HG03460 (cell line): ENCODE measurements at regions not wholly inside any gene's neighbourhood (a gene's known extent, or its start where the extent isn't known, plus 50 kb on each side); places are given as distances from the start of the nearest gene placed in this dataset.

Source experiments
- ATAC-seq: cut with Tn5 transposase; IDR thresholded peaks from one replicate; pipeline ENCODE4 v1.9.1; 2021; ENCODE audit not compliant: unreplicated experiment

- ATAC-seq = no peak
These were observed 448.7 kb upstream of the JARID2 start for GRCh38 chr6:14796974-14797762.

DNA sequence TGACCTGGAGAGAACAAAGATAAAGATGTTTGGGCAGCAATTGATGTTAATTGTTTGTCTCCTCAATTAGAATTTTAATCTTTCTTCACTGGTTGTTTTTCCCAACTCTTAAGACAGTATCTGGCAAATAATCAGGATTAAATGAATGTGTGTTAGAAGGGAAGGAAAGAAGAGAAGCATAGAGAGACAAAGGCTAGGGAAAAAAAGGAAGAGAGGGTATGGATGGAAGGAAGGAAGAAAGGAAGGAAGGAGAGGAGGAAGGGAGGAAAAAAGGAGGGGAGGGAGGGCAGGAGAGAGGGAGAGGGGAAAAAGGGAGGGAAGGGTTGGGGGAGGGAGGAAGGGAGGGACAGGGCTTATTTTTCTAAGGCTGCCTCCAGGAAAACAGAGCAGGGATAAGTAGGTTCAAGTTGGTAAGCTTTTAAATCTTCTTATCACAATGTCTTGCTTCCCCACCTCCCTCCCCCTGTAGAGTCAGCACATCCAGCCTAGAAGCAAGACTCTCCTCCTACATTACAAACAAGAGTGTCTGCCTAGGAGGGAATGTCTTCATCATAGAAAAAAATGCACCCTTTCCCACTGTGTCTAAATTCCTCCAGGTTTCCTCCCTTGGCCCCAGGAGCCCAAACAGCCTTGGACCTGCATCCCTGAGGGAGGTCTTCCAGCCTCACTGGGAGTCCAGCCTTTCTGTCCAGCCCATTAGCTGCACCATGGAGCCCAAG is 447.8 kb upstream of the JARID2 start:
- ATAC-seq = no peak

DNA sequence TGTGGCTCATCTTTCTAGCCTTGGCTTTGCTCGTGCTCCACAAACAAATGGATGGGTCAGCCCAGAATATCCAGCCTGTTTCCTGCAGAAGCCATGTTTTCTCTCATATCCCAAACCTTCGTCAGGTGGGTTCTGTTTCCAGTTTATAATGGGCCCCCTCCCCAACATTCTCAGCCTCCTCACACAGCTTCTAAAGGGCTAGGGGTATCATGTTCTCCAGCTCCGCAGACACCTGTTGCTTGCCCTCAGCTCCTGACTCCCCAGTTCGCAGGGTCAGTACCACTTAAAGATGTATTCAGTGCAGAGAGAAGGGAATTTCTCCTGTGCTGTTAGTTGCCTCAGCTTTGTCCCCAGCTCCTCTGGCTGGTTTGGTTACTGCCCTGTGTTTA is 447.3 kb upstream of the JARID2 start:
- no peak for ATAC-seq

DNA sequence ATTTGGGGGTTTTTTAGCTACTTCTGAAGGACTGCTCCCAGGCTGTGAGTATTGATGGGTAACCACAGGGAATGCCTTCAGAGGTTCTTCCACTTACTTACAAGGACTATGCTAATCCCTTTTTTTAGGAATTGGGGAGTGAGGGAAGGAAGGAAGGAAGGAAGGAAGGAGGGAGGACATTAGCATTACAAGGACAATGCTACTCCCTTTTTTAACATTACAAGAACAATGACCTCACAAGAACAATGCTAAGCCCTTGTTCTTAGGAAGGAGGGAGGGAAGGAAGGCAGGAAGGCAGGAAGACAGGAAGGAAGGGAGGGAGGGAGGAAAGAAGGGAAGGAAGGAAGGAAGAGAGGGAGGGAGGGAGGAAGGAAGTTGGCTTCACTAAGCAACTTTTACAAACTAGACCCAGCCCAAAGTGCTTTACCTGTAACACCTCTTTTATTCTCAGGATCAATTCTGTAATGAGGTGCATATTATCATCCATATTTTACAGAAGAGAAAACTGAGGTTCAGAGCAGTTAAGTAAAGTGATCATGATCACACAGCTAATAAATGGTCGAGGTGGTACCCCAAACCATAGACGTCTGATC is 446.8 kb upstream of the JARID2 start:
- no peak for ATAC-seq

DNA sequence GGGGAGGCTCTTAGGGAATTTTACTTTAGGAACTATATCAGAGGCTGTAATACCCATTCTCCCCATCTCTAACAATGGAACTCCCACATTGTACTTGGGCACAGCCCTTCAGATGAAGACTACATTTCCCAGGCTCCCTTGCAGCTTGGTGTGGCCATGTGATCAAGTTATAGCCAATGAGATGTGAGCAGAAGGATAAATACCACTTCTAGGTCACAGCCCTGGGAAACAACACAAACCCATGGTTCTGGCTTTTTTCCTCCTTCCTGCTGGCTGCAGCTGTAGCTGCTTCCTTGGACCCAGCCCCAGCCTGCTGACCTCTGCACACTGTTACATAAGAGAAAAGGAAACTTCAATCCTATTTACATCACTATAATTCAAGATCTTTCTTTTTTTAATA is 445.9 kb upstream of the JARID2 start:
- ATAC-seq = no peak

DNA sequence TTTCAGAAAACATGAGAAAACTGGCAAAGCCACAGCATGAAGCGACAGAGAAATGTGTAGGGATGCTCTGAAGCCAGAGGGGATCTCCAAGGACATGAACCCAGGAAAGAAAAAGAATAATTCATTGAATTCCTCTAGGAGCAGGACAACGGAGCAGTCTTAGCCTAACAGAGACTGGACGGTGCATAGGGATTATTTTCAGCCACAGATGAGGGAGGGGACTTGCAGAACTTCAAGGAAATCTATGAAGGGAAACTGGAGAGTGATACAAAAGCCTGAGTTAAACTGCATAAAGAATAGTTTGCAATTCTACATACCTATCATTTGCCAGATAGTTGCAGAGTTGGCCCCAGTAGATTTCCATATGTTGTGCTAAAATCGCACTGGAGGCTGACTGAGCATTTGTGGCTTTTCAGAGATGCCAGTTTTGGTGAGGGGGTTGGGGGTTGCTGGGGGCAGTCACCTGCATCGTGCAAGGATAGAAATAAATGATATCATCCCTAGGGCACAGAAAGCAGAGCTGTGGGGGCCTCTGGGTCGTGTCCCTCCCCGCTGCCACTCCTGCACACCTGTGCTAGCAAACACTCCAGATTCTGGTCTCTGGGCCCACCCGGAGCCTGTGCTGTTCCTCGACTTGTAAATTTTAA is 443.2 kb upstream of the JARID2 start:
- ATAC-seq = no peak

GRCh38 chr6:14804001-14804784 is 441.7 kb upstream of the JARID2 start:
- no peak for ATAC-seq

GRCh38 chr6:14804785-14805210 is 441.1 kb upstream of the JARID2 start:
- no peak for ATAC-seq

GRCh38 chr6:14806101-14806500 is 439.8 kb upstream of the JARID2 start:
- no peak for ATAC-seq

- no peak for ATAC-seq
These were observed 438.7 kb upstream of the JARID2 start for GRCh38 chr6:14807130-14807529.

DNA sequence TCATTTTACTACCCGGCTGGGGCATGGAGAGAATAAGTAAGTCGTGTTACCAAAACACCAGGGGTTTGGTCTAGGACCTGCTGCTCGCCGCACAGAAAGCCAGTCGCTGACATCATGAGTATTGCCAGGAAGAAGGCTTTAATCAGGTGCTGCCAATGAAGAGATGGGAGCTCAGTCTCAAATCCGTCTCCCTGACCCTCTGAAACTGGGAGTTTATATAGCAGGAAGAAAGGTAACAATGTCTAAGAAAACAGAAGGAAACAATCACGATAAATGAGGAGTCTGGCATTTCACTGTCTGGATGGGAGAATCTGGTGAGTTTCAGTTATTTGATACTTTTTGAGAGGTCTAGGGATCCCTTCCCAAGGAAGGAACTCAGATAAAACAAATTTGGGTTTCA is 437.9 kb upstream of the JARID2 start:
- ATAC-seq = no peak

GRCh38 chr6:14810021-14810420 is 435.8 kb upstream of the JARID2 start:
- no peak for ATAC-seq

- no peak for ATAC-seq
These were observed 434.0 kb upstream of the JARID2 start for GRCh38 chr6:14811775-14812428.

GRCh38 chr6:14814016-14814415 is 431.9 kb upstream of the JARID2 start:
- ATAC-seq = no peak

- no peak for ATAC-seq
These were observed 429.6 kb upstream of the JARID2 start for GRCh38 chr6:14816116-14816859.

GRCh38 chr6:14817074-14817473 is 428.8 kb upstream of the JARID2 start:
- no peak for ATAC-seq

DNA sequence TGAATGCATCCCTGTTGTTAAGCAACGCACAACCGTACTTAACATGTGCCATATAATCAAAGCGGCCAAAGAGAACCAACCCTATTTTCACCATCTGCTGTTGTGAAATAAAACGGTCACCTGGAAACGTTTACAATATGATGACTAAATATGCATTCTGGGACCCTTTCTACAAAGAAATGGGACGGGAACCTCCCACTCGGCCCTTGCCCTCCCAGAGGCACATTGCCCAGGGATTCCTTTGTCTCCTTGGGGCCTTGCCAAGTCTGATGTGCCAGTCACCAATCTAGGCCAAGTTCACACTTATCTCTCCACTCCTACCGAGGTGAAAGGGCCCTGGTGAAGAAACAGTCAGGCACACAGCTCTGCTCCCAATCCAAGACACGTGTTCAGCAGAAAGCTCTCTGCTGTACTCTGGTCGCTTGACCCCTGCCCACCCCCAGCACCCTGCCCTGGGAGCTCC is 427.4 kb upstream of the JARID2 start:
- ATAC-seq = no peak

DNA sequence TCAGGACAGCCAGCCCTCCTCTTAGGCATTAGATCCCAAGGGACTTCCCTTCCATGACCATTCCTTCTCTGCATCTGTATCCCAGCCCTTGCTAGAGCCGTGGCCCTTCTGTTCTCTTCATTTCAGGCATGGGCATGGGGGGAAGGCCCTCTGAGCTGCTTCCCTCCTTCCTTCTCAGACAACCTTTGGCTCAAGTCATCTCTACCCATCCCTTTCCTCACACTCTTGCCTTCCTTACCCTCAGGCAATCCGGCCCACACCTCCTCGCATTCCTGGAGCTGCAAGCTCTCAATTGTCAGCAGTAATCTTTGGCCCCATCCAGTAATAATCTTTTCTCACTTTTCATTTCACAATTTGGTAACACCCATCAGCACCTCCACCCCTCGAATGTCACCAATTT is 426.9 kb upstream of the JARID2 start:
- no peak for ATAC-seq

DNA sequence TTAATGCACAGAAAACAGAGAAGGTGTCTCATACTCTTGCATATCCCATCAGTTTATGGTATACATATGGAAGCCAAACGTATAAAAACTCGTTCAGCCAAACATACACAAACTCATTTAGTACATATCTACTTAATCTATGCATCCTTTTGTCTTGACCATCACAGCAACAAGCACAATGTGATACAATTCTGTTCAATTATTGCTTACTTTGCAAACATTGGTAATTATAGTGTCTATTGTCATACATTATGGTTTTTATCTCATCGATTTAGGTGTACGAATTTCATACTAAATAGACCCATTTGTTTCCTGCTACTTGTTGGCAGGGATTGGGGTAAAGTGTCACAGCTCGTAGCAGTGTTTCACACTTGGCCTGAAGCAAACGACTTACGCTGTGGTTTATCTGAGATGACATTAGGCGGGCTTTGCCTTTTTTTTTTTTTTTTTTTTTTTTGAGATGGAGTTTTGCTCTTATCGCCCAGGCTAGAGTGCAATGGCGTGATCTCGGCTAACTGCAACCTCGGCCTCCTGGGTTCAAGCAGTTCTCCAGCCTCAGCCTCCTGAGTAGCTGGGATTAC is 425.9 kb upstream of the JARID2 start:
- ATAC-seq = no peak
